ENCODE measurements at regions not wholly inside any gene's neighbourhood (a gene's known extent, or its start where the extent isn't known, plus 50 kb on each side); places are given as distances from the start of the nearest gene placed in this dataset.

- DNase-seq (ENCODE audit: low read depth) (peak; percentile 99), FAIRE-seq (peak; percentile 95)
- H3K4me3 ChIP-seq (ENCODE audit: insufficient read depth, low read depth, low read length): no peak overlapping the region
- H3K27me3 ChIP-seq (ENCODE audit: insufficient read depth, low read length): no peaks in the 10 kb centered on the region
- no peak overlapping the region for H3K4me3 Mint-ChIP-seq (ENCODE audit: unreplicated experiment)
- no peak overlapping the region for H2AFZ ChIP-seq (ENCODE audit: low read depth, low read length)
- H3K36me3 ChIP-seq (ENCODE audit: insufficient read depth, low read length): no peaks in the 10 kb centered on the region
- no peak overlapping the region for H3K27ac ChIP-seq (ENCODE audit: low read depth, low read length)
- no peaks in the 10 kb centered on the region for H4K20me1 ChIP-seq (ENCODE audit: insufficient read depth, low read length)
- peak overlapping the region; percentile 80 for H3K27ac Mint-ChIP-seq (ENCODE audit: unreplicated experiment)
- no peaks in the 10 kb centered on the region for H3K27me3 Mint-ChIP-seq (ENCODE audit: low read depth, unreplicated experiment)
- peaks cover 43% of the 10 kb centered on the region for H3K4me1 Mint-ChIP-seq (ENCODE audit: low read depth, unreplicated experiment)
- H3K9me3 Mint-ChIP-seq (ENCODE audit: unreplicated experiment): no peaks in the 10 kb centered on the region
- no peaks in the 10 kb centered on the region for H3K79me2 ChIP-seq (ENCODE audit: insufficient read depth, low read length)
- no peak overlapping the region for H3K4me2 ChIP-seq (ENCODE audit: low read length)
- no peaks in the 10 kb centered on the region for H3K9me3 ChIP-seq (ENCODE audit: insufficient read depth, low read depth, low read length)
- H3K9ac ChIP-seq (ENCODE audit: low read length): no peak overlapping the region
- no peaks in the 10 kb centered on the region for H3K36me3 Mint-ChIP-seq (ENCODE audit: low read depth, unreplicated experiment)
- TF ChIP-seq EZH2 (IDR thresholded peaks at IDR 0.05; ENCODE audit: insufficient read depth, low read length): no peak
- TF ChIP-seq CTCF (IDR thresholded peaks at IDR 0.05; ENCODE audit: insufficient read depth, low read depth, low read length): no peak
- H3K4me1 ChIP-seq (ENCODE audit: insufficient read depth, low read length): no peaks in the 10 kb centered on the region
Measured at GRCh38 chr7:81161451-81162075, 242.7 kb upstream of the SEMA3C start.

GRCh38 chr7:81159402-81159801 is 240.6 kb upstream of the SEMA3C start:
- no peak overlapping the region for H3K27ac ChIP-seq (ENCODE audit: low read depth, low read length)
- H3K9me3 Mint-ChIP-seq (ENCODE audit: unreplicated experiment): no peaks in the 10 kb centered on the region
- H3K4me3 Mint-ChIP-seq (ENCODE audit: unreplicated experiment): no peak overlapping the region
- no peaks in the 10 kb centered on the region for H3K9me3 ChIP-seq (ENCODE audit: insufficient read depth, low read depth, low read length)
- peak overlapping the region; percentile 42 for H3K27ac Mint-ChIP-seq (ENCODE audit: unreplicated experiment)
- H2AFZ ChIP-seq (ENCODE audit: low read depth, low read length): no peak overlapping the region
- no peaks in the 10 kb centered on the region for H3K27me3 ChIP-seq (ENCODE audit: insufficient read depth, low read length)
- TF ChIP-seq EZH2 (IDR thresholded peaks at IDR 0.05; ENCODE audit: insufficient read depth, low read length) (no peak), CTCF (IDR thresholded peaks at IDR 0.05; ENCODE audit: insufficient read depth, low read depth, low read length) (no peak)
- no peak overlapping the region for H3K9ac ChIP-seq (ENCODE audit: low read length)
- no peaks in the 10 kb centered on the region for H3K4me1 ChIP-seq (ENCODE audit: insufficient read depth, low read length)
- no peaks in the 10 kb centered on the region for H3K36me3 ChIP-seq (ENCODE audit: insufficient read depth, low read length)
- peak; percentile 81 for DNase-seq (ENCODE audit: low read depth)
- H3K36me3 Mint-ChIP-seq (ENCODE audit: low read depth, unreplicated experiment): no peaks in the 10 kb centered on the region
- no peak overlapping the region for H3K4me2 ChIP-seq (ENCODE audit: low read length)
- no peaks in the 10 kb centered on the region for H3K27me3 Mint-ChIP-seq (ENCODE audit: low read depth, unreplicated experiment)
- no peaks in the 10 kb centered on the region for H4K20me1 ChIP-seq (ENCODE audit: insufficient read depth, low read length)
- peaks cover 58% of the 10 kb centered on the region for H3K4me1 Mint-ChIP-seq (ENCODE audit: low read depth, unreplicated experiment)
- H3K79me2 ChIP-seq (ENCODE audit: insufficient read depth, low read length): no peaks in the 10 kb centered on the region
- no peak for FAIRE-seq
- H3K4me3 ChIP-seq (ENCODE audit: insufficient read depth, low read depth, low read length): no peak overlapping the region

- H3K4me2 ChIP-seq (ENCODE audit: low read length): no peak overlapping the region
- H3K27ac ChIP-seq (ENCODE audit: low read depth, low read length): no peak overlapping the region
- no peak overlapping the region for H3K4me3 ChIP-seq (ENCODE audit: insufficient read depth, low read depth, low read length)
- H3K36me3 ChIP-seq (ENCODE audit: insufficient read depth, low read length): no peaks in the 10 kb centered on the region
- FAIRE-seq: no peak
- no peak overlapping the region for H3K4me3 Mint-ChIP-seq (ENCODE audit: unreplicated experiment)
- no peaks in the 10 kb centered on the region for H3K36me3 Mint-ChIP-seq (ENCODE audit: low read depth, unreplicated experiment)
- H3K9ac ChIP-seq (ENCODE audit: low read length): no peak overlapping the region
- no peak overlapping the region for H2AFZ ChIP-seq (ENCODE audit: low read depth, low read length)
- no peaks in the 10 kb centered on the region for H3K27me3 ChIP-seq (ENCODE audit: insufficient read depth, low read length)
- no peak for TF ChIP-seq EZH2 (IDR thresholded peaks at IDR 0.05; ENCODE audit: insufficient read depth, low read length)
- no peak for TF ChIP-seq CTCF (IDR thresholded peaks at IDR 0.05; ENCODE audit: insufficient read depth, low read depth, low read length)
- peak; percentile 68 for DNase-seq (ENCODE audit: low read depth)
- H3K9me3 ChIP-seq (ENCODE audit: insufficient read depth, low read depth, low read length): no peaks in the 10 kb centered on the region
- no peaks in the 10 kb centered on the region for H3K79me2 ChIP-seq (ENCODE audit: insufficient read depth, low read length)
- no peaks in the 10 kb centered on the region for H3K4me1 ChIP-seq (ENCODE audit: insufficient read depth, low read length)
- no peaks in the 10 kb centered on the region for H3K9me3 Mint-ChIP-seq (ENCODE audit: unreplicated experiment)
- no peaks in the 10 kb centered on the region for H3K27me3 Mint-ChIP-seq (ENCODE audit: low read depth, unreplicated experiment)
- no peak overlapping the region for H3K27ac Mint-ChIP-seq (ENCODE audit: unreplicated experiment)
- H3K4me1 Mint-ChIP-seq (ENCODE audit: low read depth, unreplicated experiment): peaks cover 58% of the 10 kb centered on the region
- no peaks in the 10 kb centered on the region for H4K20me1 ChIP-seq (ENCODE audit: insufficient read depth, low read length)
Measured at GRCh38 chr7:81158189-81158588, 239.3 kb upstream of the SEMA3C start.

Data from astrocyte (in vitro differentiated cells and primary cell).